22Rv1 (cell line): ENCODE measurements at regions not wholly inside any gene's neighbourhood (a gene's known extent, or its start where the extent isn't known, plus 50 kb on each side); places are given as distances from the start of the nearest gene placed in this dataset.

ENCODE experiments used
- CTCF ChIP-seq: fragments of 450-650 bp; IDR thresholded peaks from 2 replicates; pipeline ENCODE4 v1.5.1; 2017; ENCODE audit warnings: mild to moderate bottlenecking
- ZFX ChIP-seq: fragments of 450-650 bp; IDR thresholded peaks from 2 replicates; pipeline ENCODE4 v1.6.1; 2017; ENCODE audit warnings: antibody characterized with exemption, borderline replicate concordance

GRCh38 chr6:110043366-110043994 is 65.4 kb downstream of the GPR6 start:
- TF ChIP-seq CTCF (no peak), ZFX (no peak)
